HCT116 (cell line): ENCODE measurements at regions not wholly inside any gene's neighbourhood (a gene's known extent, or its start where the extent isn't known, plus 50 kb on each side); places are given as distances from the start of the nearest gene placed in this dataset.

Source experiments
- ATAC-seq: fragments of 200-7000 bp; cut with Tn5 transposase; 2 replicates; pipeline ENCODE4 v1.9.1; 2020; ENCODE audit warnings: mild to moderate bottlenecking, moderate library complexity
- BruUV-seq: library from RNA; stranded (reverse); fragments of 400-500 nt; replicated peaks from 2 replicates; lab custom pipeline; 2021; lab: Mats Ljungman, UMichigan
- CTCF ChIA-PET: fragments of 300-600 bp; sonication (Branson Sonifier 250); formaldehyde crosslinking; loops from one replicate; lab custom pipeline; 2021; ENCODE audit warnings: antibody characterized with exemption; lab: Charles Lee
- POLR2A ChIA-PET: fragments of 300-600, 350-600 bp; sonication (Branson Sonifier 250); formaldehyde crosslinking; loops from one replicate; lab custom pipeline; 2021; ENCODE audit warnings: antibody characterized with exemption; lab: Charles Lee
- RAD21 ChIA-PET, 2 experiments: fragments of 300-600 bp; sonication (Branson Sonifier 250); formaldehyde crosslinking; loops; one replicate each; lab custom pipeline; 2023; ENCODE audit warnings: low total read pairs in 2 of 2; ENCODE audit not compliant: uncharacterized antibody in 2 of 2, unreplicated experiment in 2 of 2, low non-redundant PET in 1 of 2; lab: Charles Lee
- DNase-seq: peaks from one replicate; pipeline ENCODE4 v3.0.0-alpha.2; 2010; ENCODE audit warnings: low read depth, low spot score
- H2AFZ ChIP-seq: fragments of 200-600 bp; shearing (Covaris generic), sonication (generic); 2 replicates; pipeline ENCODE4 v1.6.1; 2017; ENCODE audit warnings: low read depth, mixed run types, mixed read lengths, antibody characterized with exemption, low read length; ENCODE audit not compliant: poor library complexity, severe bottlenecking
- H3K27ac ChIP-seq: 2 replicates; pipeline ENCODE4 v1.5.1; 2012; ENCODE audit warnings: low read depth, low read length
- H3K27me3 ChIP-seq: fragments of 200-600 bp; sonication (generic); 2 replicates; pipeline ENCODE4 v1.6.1; 2016; ENCODE audit warnings: mixed run types, low read length, mixed read lengths; ENCODE audit not compliant: insufficient read depth
- H3K36me3 ChIP-seq, 2 experiments: fragments of 200-500 bp in 1 of 2; fragments of 200-600 bp in 1 of 2; sonication (Bioruptor generic) in 1 of 2; sonication (generic) in 1 of 2; 2 replicates each; pipeline versions ENCODE4 v1.5.1 to v1.6.1; 2014 to 2016; ENCODE audit warnings: low read length in 2 of 2, inconsistent platforms in 1 of 2, mixed read lengths in 1 of 2, mixed run types in 1 of 2; ENCODE audit not compliant: insufficient read depth in 2 of 2, control insufficient read depth in 1 of 2
- H3K4me1 ChIP-seq, 2 experiments: fragments of 200-600 bp in 1 of 2; sonication (generic) in 1 of 2; 2 replicates each; pipeline versions ENCODE4 v1.5.1 to v1.6.1; 2012 to 2017; ENCODE audit warnings: low read length in 2 of 2, inconsistent platforms in 1 of 2, mild to moderate bottlenecking in 1 of 2, mixed read lengths in 1 of 2, mixed run types in 1 of 2, moderate library complexity in 1 of 2; ENCODE audit not compliant: insufficient read depth in 2 of 2, control insufficient read depth in 1 of 2
- H3K4me2 ChIP-seq: fragments of 200-600 bp; sonication (generic); 2 replicates; pipeline ENCODE4 v1.6.1; 2017; ENCODE audit warnings: mixed run types, low read length, mixed read lengths
- H3K4me3 ChIP-seq, 2 experiments: fragments of 200-600 bp in 1 of 2; sonication (generic) in 1 of 2; replicated peaks in 1 of 2; 2 replicates each; pipeline ENCODE4 v1.5.1; 2011 to 2016; ENCODE audit warnings: low read length in 2 of 2, control low read depth in 1 of 2, low read depth in 1 of 2, mild to moderate bottlenecking in 1 of 2, mixed read lengths in 1 of 2, mixed run types in 1 of 2
- H3K79me2 ChIP-seq: fragments of 200-600 bp; sonication (generic); 2 replicates; pipeline ENCODE4 v1.6.1; 2017; ENCODE audit warnings: mild to moderate bottlenecking, mixed run types, low read length, moderate library complexity, mixed read lengths; ENCODE audit not compliant: insufficient read depth
- H3K9ac ChIP-seq: fragments of 200-600 bp; sonication (generic); 2 replicates; pipeline ENCODE4 v1.6.1; 2016; ENCODE audit warnings: low read length, mixed read lengths
- H3K9me2 ChIP-seq: fragments of 200-600 bp; sonication (generic), shearing (Covaris generic); 2 replicates; pipeline ENCODE4 v1.6.1; 2017; ENCODE audit warnings: mixed run types, mild to moderate bottlenecking, moderate library complexity; ENCODE audit not compliant: insufficient read depth
- H3K9me3 ChIP-seq, 2 experiments: fragments of 200-500 bp in 1 of 2; fragments of 200-600 bp in 1 of 2; sonication (Bioruptor generic) in 1 of 2; sonication (generic) in 1 of 2; 2 replicates each; pipeline ENCODE4 v1.6.1; 2014 to 2017; ENCODE audit warnings: low read length in 2 of 2, mixed read lengths in 2 of 2, inconsistent platforms in 1 of 2, low read depth in 1 of 2, mild to moderate bottlenecking in 1 of 2, mixed run types in 1 of 2, moderate library complexity in 1 of 2; ENCODE audit not compliant: control insufficient read depth in 1 of 2, insufficient read depth in 1 of 2
- H4K20me1 ChIP-seq: fragments of 200-600 bp; sonication (generic), shearing (Covaris generic); 2 replicates; pipeline ENCODE4 v1.6.1; 2017; ENCODE audit warnings: mixed run types, mild to moderate bottlenecking, moderate library complexity; ENCODE audit not compliant: insufficient read depth
- ELF1 ChIP-seq: IDR thresholded peaks from 2 replicates; pipeline ENCODE4 v1.6.1; 2012; ENCODE audit warnings: low read depth, borderline replicate concordance
- EZH2 ChIP-seq: fragments of 200-600 bp; sonication (generic); IDR thresholded peaks from 2 replicates; pipeline ENCODE4 v1.6.1; 2017; ENCODE audit warnings: antibody characterized with exemption, mixed run types
- EZH2phosphoT487 ChIP-seq: fragments of 200-600 bp; IDR thresholded peaks from 2 replicates; pipeline ENCODE4 v1.6.1; 2018; ENCODE audit warnings: antibody characterized with exemption, borderline replicate concordance
- JUND ChIP-seq: IDR thresholded peaks from 2 replicates; pipeline ENCODE4 v1.6.1; 2012
- POLR2A ChIP-seq: IDR thresholded peaks from 2 replicates; pipeline ENCODE4 v1.7.0; 2011; ENCODE audit warnings: borderline replicate concordance; ENCODE audit not compliant: insufficient read depth, insufficient read length; ENCODE audit errors: extremely low read depth
- SP1 ChIP-seq: IDR thresholded peaks from 2 replicates; pipeline ENCODE4 v1.6.1; 2012; ENCODE audit warnings: low read depth
- TCF7L2 ChIP-seq: IDR thresholded peaks from 2 replicates; pipeline ENCODE4 v1.7.0; 2011; ENCODE audit warnings: borderline replicate concordance, inconsistent platforms; ENCODE audit not compliant: insufficient read depth, insufficient read length; ENCODE audit errors: extremely low read depth
- ZFX ChIP-seq: fragments of 450-650 bp; IDR thresholded peaks from 2 replicates; pipeline ENCODE4 v1.6.1; 2017
- intact Hi-C: fragments of 100-400 bp; cut with micrococcal nuclease; formaldehyde crosslinking; loops from 2 replicates; pipeline ENCODE4 v1.10.0; 2022
- TF ChIP-seq, protein P1 (sequence below), 3 experiments: fragments of 200-600 bp in 1 of 3; sonication (generic) in 1 of 3; IDR thresholded peaks in 2 of 3; conservative IDR thresholded peaks in 1 of 3; 2 replicates each; pipeline ENCODE4 v1.5.1; 2012 to 2017; ENCODE audit warnings: low read depth in 2 of 3, low read length in 2 of 3, antibody characterized with exemption in 1 of 3, borderline replicate concordance in 1 of 3, control low read depth in 1 of 3, mild to moderate bottlenecking in 1 of 3, mixed read lengths in 1 of 3, mixed run types in 1 of 3, moderate library complexity in 1 of 3; ENCODE audit not compliant: insufficient read depth in 1 of 3
- TF ChIP-seq, protein P2 (sequence below): IDR thresholded peaks from 2 replicates; pipeline ENCODE4 v1.6.1; 2012

DNA sequence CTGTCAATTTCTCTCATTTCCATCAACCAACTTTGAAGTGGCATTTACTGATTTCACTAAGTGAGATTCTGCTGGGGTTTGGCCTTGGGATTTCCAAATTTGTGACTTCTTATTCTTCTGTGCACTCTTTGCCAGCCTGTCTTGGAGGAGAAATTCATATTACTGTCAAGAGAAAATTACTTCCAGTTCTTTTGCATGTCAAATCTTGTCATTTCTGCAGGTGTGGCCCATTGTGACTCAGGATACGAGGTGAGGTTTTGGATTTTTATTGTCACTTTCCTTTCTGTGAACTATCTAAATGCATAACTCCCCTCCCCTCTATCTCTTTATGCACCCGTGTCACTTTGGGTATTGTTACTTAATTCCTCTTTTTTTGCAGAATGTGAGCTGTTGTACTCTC lies 102.6 kb upstream of the GUCY1A1 start:
- ATAC-seq (no peak), DNase-seq (no peak)
- ChIA-PET POLR2A (no interaction called here), CTCF (no interaction called here), RAD21 (no interaction called here)
- intact Hi-C loops = no loop called here
- Histone ChIP-seq H3K27ac (no peak overlapping the region), H3K79me2 (no peaks in the 10 kb centered on the region), H3K9ac (no peak overlapping the region), H3K9me3 (no peaks in the 10 kb centered on the region), H2AFZ (no peak overlapping the region), H3K4me1 (no peaks in the 10 kb centered on the region), H3K9me2 (no peaks in the 10 kb centered on the region), H3K4me2 (no peak overlapping the region), H3K4me3 (no peak overlapping the region), H4K20me1 (no peaks in the 10 kb centered on the region), H3K27me3 (no peaks in the 10 kb centered on the region), H3K36me3 (no peaks in the 10 kb centered on the region)
- TF ChIP-seq EZH2 (no peak), ZFX (no peak), ELF1 (no peak)
- TF ChIP-seq, protein P1, sequence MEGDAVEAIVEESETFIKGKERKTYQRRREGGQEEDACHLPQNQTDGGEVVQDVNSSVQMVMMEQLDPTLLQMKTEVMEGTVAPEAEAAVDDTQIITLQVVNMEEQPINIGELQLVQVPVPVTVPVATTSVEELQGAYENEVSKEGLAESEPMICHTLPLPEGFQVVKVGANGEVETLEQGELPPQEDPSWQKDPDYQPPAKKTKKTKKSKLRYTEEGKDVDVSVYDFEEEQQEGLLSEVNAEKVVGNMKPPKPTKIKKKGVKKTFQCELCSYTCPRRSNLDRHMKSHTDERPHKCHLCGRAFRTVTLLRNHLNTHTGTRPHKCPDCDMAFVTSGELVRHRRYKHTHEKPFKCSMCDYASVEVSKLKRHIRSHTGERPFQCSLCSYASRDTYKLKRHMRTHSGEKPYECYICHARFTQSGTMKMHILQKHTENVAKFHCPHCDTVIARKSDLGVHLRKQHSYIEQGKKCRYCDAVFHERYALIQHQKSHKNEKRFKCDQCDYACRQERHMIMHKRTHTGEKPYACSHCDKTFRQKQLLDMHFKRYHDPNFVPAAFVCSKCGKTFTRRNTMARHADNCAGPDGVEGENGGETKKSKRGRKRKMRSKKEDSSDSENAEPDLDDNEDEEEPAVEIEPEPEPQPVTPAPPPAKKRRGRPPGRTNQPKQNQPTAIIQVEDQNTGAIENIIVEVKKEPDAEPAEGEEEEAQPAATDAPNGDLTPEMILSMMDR (IDR thresholded peaks at IDR 0.05 in 2 of 3, conservative IDR thresholded peaks at IDR 0.05 in 1 of 3; ENCODE audit: borderline replicate concordance in 1 of 3, insufficient read depth in 1 of 3, low read depth in 2 of 3, low read length in 2 of 3) = no peak
- no TSS peak for BruUV-seq

DNA sequence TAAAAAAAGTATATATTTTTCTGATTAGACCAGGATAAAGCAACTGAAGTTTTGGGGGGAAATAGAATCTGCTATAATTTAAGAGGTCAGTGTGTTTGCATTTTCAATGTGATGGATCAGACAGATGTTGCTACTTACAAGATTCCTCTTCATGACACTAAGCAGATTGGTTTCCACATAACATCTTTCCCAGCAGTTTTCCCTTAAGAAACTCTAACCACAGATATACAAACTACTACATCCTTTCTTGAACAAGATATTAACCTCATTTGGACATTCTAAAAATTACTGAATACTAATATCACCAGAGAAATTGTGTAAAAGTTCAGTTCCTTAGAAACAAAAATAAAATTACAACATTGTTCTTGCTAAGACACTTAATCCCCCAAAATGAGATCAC lies 106.7 kb upstream of the GUCY1A1 start:
- Histone ChIP-seq H2AFZ (no peak overlapping the region), H3K9me3 (no peaks in the 10 kb centered on the region), H3K4me3 (no peak overlapping the region), H3K4me1 (no peaks in the 10 kb centered on the region), H3K9ac (no peak overlapping the region), H3K4me2 (no peak overlapping the region), H3K9me2 (no peaks in the 10 kb centered on the region), H3K27ac (no peak overlapping the region), H4K20me1 (no peaks in the 10 kb centered on the region), H3K27me3 (no peaks in the 10 kb centered on the region), H3K79me2 (no peaks in the 10 kb centered on the region), H3K36me3 (no peaks in the 10 kb centered on the region)
- DNase-seq (no peak), ATAC-seq (no peak)
- intact Hi-C loops = loop anchor here (10.0 kb wide), 1 partner anchor 665 kb away; no protein-coding TSS in a partner anchor
- RAD21 ChIA-PET = no interaction called here
- POLR2A ChIA-PET = no interaction called here
- TF ChIP-seq SP1 (no peak), EZH2phosphoT487 (no peak), ZFX (no peak), EZH2 (no peak), JUND (no peak), POLR2A (no peak), TCF7L2 (no peak)
- TF ChIP-seq, protein P2, sequence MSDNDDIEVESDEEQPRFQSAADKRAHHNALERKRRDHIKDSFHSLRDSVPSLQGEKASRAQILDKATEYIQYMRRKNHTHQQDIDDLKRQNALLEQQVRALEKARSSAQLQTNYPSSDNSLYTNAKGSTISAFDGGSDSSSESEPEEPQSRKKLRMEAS = no peak
- CTCF ChIA-PET = no interaction called here
- no TSS peak for BruUV-seq
